ENCODE measurements at regions not wholly inside any gene's neighbourhood (a gene's known extent, or its start where the extent isn't known, plus 50 kb on each side); places are given as distances from the start of the nearest gene placed in this dataset.

DNA sequence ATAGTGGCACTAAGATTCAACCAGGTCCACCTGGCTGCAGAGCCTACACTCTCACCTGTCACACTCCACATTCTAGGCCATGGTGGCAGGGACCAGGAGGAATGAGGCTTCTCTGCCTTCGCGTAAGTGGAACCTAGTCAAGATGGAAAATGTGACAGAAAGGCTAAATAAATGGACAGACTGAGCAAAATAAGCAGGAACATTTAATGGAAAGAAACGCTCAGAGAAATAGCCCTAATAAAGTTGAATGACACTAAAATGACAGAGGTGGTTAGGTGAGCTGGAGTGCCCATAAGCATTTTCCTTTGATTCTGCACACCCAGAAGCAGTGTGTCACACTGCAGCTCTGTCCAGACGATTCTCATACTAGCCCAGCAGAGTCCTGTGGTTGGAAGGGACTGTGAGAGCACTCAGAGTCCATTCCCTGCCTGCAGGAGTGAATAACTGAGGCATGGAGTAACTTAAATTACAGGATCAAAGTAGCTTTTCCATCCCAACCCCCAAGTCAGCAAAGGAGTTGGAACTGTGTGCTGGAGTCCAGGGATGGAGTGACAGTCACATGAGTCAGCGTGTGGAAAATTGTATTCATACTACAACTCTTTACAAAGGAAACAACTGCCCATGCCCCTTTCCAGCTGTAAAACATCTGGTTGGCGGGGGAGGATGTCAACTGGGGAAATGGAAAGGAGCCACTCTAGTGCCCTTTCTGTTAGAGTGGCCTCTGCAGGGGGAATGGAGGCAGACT lies 105.4 kb upstream of the LGALSL start:
- H3K27ac Mint-ChIP-seq: no peak overlapping the region
- H3K4me1 Mint-ChIP-seq: no peaks in the 10 kb centered on the region
- no peak for ATAC-seq (replicated peaks)
- no peak for DNase-seq
- H3K4me3 Mint-ChIP-seq: no peak overlapping the region
- H3K9me3 Mint-ChIP-seq: peaks cover 4 to 6% of the 10 kb centered on the region in 2 donors
- no peaks in the 10 kb centered on the region for H3K36me3 Mint-ChIP-seq
- H3K27me3 Mint-ChIP-seq: peaks cover 5 to 11% of the 10 kb centered on the region in 2 donors

DNA sequence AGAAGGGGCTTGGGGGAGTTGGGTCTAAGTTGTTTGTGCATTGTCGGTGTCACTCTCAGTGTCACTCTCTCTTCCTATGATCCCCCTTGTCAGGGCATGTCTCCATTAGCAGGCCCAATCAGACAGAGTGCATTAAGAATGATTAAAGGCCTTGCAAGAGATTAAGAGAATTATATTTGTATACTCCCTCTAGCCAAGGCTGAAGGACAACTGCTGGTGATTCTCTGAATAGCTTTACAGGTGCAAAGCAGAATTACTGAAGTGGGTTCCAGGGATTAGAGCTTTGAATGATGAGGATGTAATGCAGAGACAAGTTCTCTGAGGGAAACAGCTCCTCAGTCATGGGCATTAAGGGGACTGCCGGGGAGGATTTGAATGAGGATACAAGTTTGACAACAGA lies 104.8 kb upstream of the LGALSL start:
- DNase-seq (no peak), ATAC-seq (replicated peaks) (no peak)
- no peak overlapping the region for H3K4me3 Mint-ChIP-seq
- H3K9me3 Mint-ChIP-seq: peaks cover 4 to 7% of the 10 kb centered on the region in 2 donors
- no peak overlapping the region for H3K27ac Mint-ChIP-seq
- no peaks in the 10 kb centered on the region for H3K36me3 Mint-ChIP-seq
- no peaks in the 10 kb centered on the region for H3K4me1 Mint-ChIP-seq
- peaks cover 5 to 11% of the 10 kb centered on the region in 2 donors for H3K27me3 Mint-ChIP-seq

DNA sequence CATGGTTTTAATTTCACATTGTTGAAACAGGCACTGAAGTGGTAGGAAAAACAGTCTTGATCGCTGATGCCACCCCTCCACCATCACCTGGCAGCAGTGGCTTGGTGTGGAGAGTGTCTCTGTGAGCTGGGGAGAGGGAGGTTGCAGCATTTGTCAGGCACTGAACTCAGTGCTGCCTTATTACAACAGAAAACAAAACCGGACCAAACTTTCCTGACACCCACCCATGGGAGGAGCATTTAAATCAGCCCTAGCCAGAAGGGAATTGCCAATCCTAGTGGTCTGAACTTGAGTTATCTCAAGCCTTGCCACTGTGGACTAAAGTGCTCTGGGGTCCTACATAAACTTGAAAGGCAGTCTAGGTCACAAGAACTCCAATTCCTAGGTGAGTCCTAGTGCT lies 103.0 kb upstream of the LGALSL start:
- Mint-ChIP-seq H3K9me3 (peaks cover 4 to 7% of the 10 kb centered on the region in 2 donors), H3K36me3 (no peaks in the 10 kb centered on the region), H3K27ac (no peak overlapping the region), H3K4me3 (no peak overlapping the region), H3K27me3 (peaks cover 11 to 19% of the 10 kb centered on the region in 2 donors), H3K4me1 (peaks cover 0 to 3% of the 10 kb centered on the region in 2 donors)
- no peak for DNase-seq
- ATAC-seq (replicated peaks): no peak

DNA sequence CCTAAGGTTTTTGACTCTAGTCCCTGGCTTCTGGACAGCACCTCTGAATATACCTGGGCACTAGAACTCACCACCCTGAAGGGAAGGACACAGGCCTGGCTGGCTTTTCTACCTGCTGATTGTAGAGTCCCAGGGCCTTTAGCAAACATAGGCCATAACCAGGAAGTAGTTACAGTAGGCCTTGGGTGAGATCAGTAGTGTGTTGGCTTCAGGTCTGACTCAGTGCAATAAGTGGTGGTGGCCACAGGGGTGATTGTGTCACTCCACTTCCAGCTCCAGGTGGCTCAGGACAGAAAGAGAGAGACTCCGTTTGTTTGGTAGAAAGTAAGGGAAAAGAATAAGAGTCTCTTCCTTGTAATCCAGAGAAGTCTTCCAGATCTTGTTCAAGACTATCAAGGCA lies 101.7 kb upstream of the LGALSL start:
- DNase-seq (no peak), ATAC-seq (replicated peaks) (no peak)
- Mint-ChIP-seq H3K27me3 (peaks cover 18 to 26% of the 10 kb centered on the region in 2 donors), H3K4me3 (no peak overlapping the region), H3K36me3 (no peaks in the 10 kb centered on the region), H3K4me1 (peaks cover 0 to 5% of the 10 kb centered on the region in 2 donors), H3K9me3 (peaks cover 4 to 7% of the 10 kb centered on the region in 2 donors), H3K27ac (no peak overlapping the region)

DNA sequence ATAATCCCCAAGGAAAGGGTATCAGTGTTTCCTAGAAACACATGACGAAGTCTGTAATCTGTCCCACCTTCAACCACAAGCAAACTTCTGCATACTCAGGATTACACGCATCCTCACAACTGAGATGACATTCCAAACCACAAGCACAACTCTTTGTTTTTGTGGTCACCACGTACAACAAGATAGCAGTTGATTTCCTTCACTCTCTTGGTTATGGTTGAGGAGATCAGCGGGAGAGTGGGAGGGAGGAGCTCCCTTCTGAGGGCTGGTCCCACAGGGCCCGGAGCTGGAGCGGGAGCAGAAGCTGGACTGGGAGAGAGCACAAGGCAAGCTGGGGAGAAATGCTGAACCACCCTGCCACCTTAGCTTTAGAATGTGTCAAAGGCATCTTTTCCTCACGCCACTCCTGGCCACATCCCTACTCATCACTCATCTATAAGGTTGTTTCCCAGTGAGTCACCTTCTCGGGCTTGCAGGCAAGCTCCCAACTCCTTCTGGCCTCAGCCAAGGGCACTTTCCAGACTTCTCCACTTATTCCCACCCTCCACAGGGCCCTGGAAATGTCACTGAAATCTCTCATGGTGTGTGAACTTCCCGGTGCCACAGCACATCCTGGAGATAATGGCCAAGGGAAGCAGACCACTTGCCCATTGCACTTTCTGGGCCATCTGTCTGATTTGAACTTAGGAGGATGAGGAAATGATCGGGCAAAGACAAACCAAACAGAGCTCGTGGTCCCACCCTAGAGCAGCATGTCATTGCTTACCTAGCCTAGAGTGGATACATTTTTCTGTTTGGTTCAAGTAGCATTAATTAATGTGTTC lies 98.9 kb upstream of the LGALSL start:
- DNase-seq (no peak), ATAC-seq (replicated peaks) (peak in 1 of 2 donors; percentile 18)
- peaks cover 4 to 7% of the 10 kb centered on the region in 2 donors for H3K9me3 Mint-ChIP-seq

DNA sequence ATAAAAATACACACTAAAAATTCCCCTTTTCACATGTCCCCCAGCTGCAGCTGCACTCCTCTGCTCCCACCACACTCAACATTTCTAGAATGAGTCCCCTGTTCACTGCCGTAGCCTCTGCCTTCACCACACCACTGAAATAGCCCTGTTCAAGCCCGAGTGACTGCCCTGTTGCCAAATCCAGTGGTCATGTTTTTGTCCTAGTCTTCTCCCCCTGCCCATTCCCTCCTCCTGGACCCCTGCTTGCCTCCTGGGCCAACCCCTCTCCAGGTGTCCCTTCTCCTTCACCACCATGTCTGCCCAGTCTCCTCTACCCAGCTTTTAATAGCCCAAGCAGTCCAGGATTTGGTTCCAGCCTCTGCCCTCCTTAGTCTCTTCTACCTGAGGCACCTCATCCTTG lies 97.1 kb upstream of the LGALSL start:
- Mint-ChIP-seq H3K4me1 (peaks cover 7 to 9% of the 10 kb centered on the region in 2 donors), H3K27ac (no peak overlapping the region), H3K4me3 (no peak overlapping the region), H3K9me3 (peaks cover 4 to 7% of the 10 kb centered on the region in 2 donors), H3K36me3 (no peaks in the 10 kb centered on the region), H3K27me3 (peaks cover 30 to 42% of the 10 kb centered on the region in 2 donors)
- DNase-seq (no peak), ATAC-seq (replicated peaks) (no peak)

More for the DNA sequence above, 98.9 kb upstream of the LGALSL start:
- Mint-ChIP-seq H3K27ac (no peak overlapping the region), H3K36me3 (no peaks in the 10 kb centered on the region), H3K4me3 (no peak overlapping the region), H3K4me1 (peaks cover 7 to 9% of the 10 kb centered on the region in 2 donors), H3K27me3 (peaks cover 24 to 42% of the 10 kb centered on the region in 2 donors)

DNA sequence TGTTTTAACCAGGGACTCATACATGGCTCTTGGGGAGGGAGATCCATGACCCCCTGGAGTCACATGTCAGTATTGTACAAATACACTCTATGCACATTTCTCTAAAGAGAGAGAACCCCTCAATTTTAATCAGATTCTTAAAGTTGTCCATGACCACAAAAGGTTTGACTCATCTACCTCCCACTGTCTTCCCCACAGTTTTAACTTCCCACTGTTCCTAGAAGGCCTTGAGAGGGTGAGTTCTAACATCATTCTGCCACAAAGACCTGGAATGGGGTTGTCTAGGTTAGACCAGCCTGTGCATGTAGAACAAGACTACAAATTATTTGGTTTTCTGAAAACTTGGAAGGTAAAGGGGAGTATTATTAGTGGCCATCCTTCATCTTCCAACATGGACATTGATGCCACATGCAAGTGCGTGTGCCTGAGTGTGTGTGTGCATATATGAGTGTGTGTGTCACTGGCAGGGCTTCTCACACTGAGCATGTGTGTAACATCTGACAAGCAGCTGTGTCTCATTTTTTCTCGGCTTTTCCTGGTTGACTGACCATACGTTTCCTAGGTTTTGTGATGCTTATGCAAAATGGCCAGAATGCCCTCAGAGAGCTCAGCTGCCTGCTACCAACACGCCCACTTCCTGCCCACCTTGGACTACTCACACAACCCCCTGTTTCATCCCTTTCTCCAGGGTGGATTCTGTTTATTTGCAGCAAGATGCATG lies 94.6 kb upstream of the LGALSL start:
- Mint-ChIP-seq H3K27ac (no peak overlapping the region), H3K9me3 (no peaks in the 10 kb centered on the region), H3K27me3 (peaks cover 29 to 48% of the 10 kb centered on the region in 2 donors), H3K36me3 (no peaks in the 10 kb centered on the region), H3K4me3 (peak overlapping the region in 1 of 2 donors; percentile 49), H3K4me1 (peaks cover 7 to 9% of the 10 kb centered on the region in 2 donors)
- ATAC-seq (replicated peaks) (peak; percentile 13 to 40), DNase-seq (no peak)

DNA sequence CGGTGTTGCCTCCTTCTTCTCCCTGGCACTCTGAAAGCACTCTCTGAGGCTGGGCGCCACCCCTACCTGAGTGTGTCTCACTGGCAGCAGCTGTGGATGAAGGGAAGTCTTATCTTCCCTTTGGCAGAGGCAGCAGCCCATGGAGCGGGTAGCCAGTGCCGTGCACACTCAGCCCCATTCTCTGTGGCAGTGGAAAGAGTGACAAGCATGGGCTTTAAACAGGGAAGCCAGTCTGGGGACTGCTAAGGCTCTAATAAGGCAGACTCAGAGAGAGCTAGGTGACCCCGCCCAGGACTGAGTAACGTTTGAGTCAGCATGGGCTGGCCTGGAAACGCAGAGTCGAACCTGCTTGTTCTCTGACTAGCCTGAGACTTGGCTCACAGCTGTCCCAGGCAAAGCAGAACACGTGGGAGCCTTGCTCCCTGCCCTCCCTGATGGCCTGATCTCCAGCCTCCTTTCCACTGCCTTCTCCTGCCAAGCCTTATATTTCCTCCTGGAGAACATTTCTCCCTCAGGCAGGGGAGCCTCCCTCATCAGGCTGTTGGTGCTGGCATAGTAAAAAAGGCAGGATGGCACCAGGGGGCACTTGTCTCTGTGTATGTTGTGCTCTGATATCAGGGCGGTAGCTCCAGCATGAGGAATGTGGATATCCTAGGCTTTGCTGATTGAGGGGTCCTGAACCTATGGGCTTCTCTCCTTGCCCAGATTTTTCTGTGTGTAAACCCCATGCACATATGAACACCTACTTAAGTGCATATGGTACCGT lies 93.9 kb upstream of the LGALSL start:
- Mint-ChIP-seq H3K36me3 (no peaks in the 10 kb centered on the region), H3K27me3 (peaks cover 29 to 44% of the 10 kb centered on the region in 2 donors), H3K4me3 (peak overlapping the region in 1 of 2 donors; percentile 49), H3K9me3 (no peaks in the 10 kb centered on the region), H3K27ac (no peak overlapping the region), H3K4me1 (peaks cover 6 to 7% of the 10 kb centered on the region in 2 donors)
- ATAC-seq (replicated peaks) (peak; percentile 83 to 94), DNase-seq (peak; percentile 31)

DNA sequence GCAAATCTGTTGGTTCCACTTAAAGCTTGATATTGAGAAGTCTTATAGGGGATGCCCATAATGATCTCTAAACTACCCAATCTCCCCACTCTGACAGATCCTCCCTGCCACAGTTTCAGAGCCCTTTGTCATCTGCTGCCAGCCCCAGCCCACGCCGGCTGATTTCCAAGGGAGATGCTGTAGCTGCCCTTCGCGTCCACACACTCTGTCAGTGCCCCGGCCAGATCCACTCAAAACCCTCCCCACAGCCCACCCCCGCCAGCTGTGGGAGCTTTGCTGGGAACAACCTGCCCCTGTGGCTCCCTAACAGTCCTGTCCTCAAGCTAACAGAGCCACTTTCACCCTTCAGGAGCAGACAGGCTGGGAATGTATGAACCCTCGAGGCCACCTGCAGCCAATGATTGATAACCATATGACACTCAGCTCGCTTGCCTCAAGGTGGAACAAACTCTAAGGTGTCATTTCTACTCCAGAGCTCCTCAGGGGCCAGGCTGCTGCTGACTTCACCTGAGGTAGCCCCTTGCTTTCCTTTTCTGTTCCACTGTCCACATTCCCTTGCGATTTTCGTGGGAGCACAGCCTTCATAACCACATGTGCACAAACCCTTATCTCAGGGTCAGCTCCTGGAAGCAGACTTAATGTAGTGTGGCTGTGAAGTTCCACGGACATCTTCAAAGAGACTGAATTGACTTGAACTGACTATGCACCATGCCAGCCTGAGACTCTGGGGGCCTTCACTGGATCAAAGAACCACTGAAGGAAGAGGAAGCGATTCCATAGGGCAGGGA lies 92.6 kb upstream of the LGALSL start:
- Mint-ChIP-seq H3K27me3 (peaks cover 23 to 34% of the 10 kb centered on the region in 2 donors), H3K27ac (no peak overlapping the region), H3K9me3 (peaks cover 0 to 2% of the 10 kb centered on the region in 2 donors), H3K4me1 (peaks cover 6 to 7% of the 10 kb centered on the region in 2 donors), H3K36me3 (no peaks in the 10 kb centered on the region), H3K4me3 (no peak overlapping the region)
- DNase-seq: no peak
- no peak for ATAC-seq (replicated peaks)

DNA sequence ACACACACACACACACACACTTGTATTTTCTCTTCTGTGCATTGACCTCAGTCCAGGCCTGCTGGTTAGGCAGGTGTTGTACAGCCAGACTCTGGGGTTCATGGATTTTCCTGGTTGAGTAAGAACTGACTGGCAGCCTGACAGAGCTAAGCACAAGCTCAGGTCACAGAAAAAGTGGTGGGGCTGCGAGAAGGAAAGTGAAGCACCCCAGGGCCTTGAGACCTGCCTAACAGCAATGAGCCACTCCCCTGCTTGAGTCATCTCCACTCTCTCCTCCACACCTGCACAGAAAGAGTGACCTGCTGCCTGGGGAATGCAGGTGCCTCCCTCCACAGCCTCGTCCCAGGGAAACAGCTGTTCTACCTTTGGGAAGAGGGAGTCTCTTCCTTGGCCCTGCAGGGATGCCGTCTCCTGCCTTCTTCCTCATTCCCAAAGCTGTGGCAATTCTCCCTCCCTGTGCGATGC lies 91.4 kb upstream of the LGALSL start:
- peaks cover 0 to 2% of the 10 kb centered on the region in 2 donors for H3K9me3 Mint-ChIP-seq
- no peak overlapping the region for H3K4me3 Mint-ChIP-seq
- DNase-seq (no peak), ATAC-seq (replicated peaks) (no peak)
- peaks cover 15 to 22% of the 10 kb centered on the region in 2 donors for H3K27me3 Mint-ChIP-seq
- no peak overlapping the region for H3K27ac Mint-ChIP-seq
- no peaks in the 10 kb centered on the region for H3K36me3 Mint-ChIP-seq
- peaks cover 8 to 14% of the 10 kb centered on the region in 2 donors for H3K4me1 Mint-ChIP-seq

DNA sequence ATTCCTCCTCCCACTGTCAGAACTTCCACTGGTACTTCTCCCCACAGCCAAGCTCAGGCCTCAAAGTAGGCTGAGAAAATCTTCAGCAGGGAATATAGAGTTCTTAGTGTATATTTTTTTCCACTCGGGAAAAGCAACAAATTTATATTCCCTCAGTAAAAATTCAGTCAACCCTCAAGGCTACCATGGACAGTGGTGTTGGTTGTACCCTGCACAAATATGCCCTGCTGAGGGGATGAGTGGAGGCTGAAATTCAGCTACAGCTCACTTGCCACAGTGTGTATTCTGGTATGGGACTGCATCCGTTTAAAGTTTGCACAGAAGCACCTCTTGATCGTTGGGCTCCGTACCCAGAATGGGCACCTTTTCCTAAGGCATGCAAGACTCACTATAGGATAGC lies 90.8 kb upstream of the LGALSL start:
- peaks cover 12 to 19% of the 10 kb centered on the region in 2 donors for H3K27me3 Mint-ChIP-seq
- no peak overlapping the region for H3K4me3 Mint-ChIP-seq
- peaks cover 0 to 2% of the 10 kb centered on the region in 2 donors for H3K9me3 Mint-ChIP-seq
- H3K4me1 Mint-ChIP-seq: peaks cover 8 to 14% of the 10 kb centered on the region in 2 donors
- no peak for DNase-seq
- no peak for ATAC-seq (replicated peaks)
- no peak overlapping the region for H3K27ac Mint-ChIP-seq
- no peaks in the 10 kb centered on the region for H3K36me3 Mint-ChIP-seq

DNA sequence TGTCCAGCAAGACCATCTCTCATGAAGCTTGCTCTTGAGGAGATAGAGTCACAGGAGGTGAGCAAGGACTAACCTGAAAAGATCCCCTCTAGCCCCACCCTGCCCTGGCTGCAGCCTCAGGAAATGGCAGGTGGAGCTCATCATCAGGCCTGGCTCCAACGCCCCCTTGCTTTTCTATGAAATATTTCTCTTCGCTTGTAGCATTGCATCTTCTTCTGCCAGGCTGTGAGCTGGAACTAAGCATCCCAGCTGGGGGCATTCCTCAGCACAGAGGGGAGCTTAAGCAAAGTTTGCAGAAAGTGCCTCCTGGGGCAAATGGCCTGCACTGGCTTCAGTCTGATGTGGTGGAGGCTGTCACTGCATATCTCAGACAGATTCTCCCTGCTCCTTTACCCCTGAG lies 90.1 kb upstream of the LGALSL start:
- DNase-seq: no peak
- Mint-ChIP-seq H3K4me3 (no peak overlapping the region), H3K27me3 (peaks cover 15 to 17% of the 10 kb centered on the region in 2 donors), H3K27ac (no peak overlapping the region), H3K36me3 (no peaks in the 10 kb centered on the region), H3K4me1 (peaks cover 8 to 14% of the 10 kb centered on the region in 2 donors), H3K9me3 (peaks cover 0 to 2% of the 10 kb centered on the region in 2 donors)
- no peak for ATAC-seq (replicated peaks)

Data from stimulated activated naive B cell treated with anti-CD40 and anti-IgM and Interleukin-4, amounts not matched to agents 10 μg/mL and 1 μg/mL and 100 μg/mL, for 72 hours (primary cell).